ENCODE measurements at regions not wholly inside any gene's neighbourhood (a gene's known extent, or its start where the extent isn't known, plus 50 kb on each side); places are given as distances from the start of the nearest gene placed in this dataset.

- H2AFZ ChIP-seq (ENCODE audit: low read length) = no peak overlapping the region
- H4K20me1 ChIP-seq (ENCODE audit: insufficient read depth, low read length) = no peaks in the 10 kb centered on the region
- H3K9me2 ChIP-seq (ENCODE audit: insufficient read depth, low read length) = no peaks in the 10 kb centered on the region
- ChIA-PET CTCF (ENCODE audit: unreplicated experiment) (no interaction called here), POLR2A (no interaction called here)
- intact Hi-C loops (cut with micrococcal nuclease; ENCODE audit: unreplicated experiment) = no loop called here
- no peaks in the 10 kb centered on the region for H3K36me3 ChIP-seq (ENCODE audit: insufficient read depth, low read length)
- no peaks in the 10 kb centered on the region for H3K9me3 ChIP-seq (ENCODE audit: low read length)
- H3K4me2 ChIP-seq (ENCODE audit: low read length) = no peak overlapping the region
- no peak overlapping the region for H3K4me3 ChIP-seq (ENCODE audit: low read depth, low read length, poor library complexity, severe bottlenecking)
- no TSS peak for BruUV-seq (replicated peaks)
- no peaks in the 10 kb centered on the region for H3K79me2 ChIP-seq (ENCODE audit: insufficient read depth, low read depth, low read length)
- no peak overlapping the region for H3K27ac ChIP-seq (ENCODE audit: low read depth, low read length, poor library complexity, severe bottlenecking)
- TF ChIP-seq CTCF (conservative IDR thresholded peaks at IDR 0.05; ENCODE audit: low read length) (no peak), EZH2phosphoT487 (IDR thresholded peaks at IDR 0.05; ENCODE audit: borderline replicate concordance, low read depth, low read length) (no peak)
- no peaks in the 10 kb centered on the region for H3K4me1 ChIP-seq (ENCODE audit: insufficient read depth, low read length, poor library complexity, severe bottlenecking)
- DNase-seq (ENCODE audit: low spot score) = no peak
Measured at GRCh38 chr14:38762426-38762825, 340.6 kb downstream of the SEC23A start.

GRCh38 chr14:38761033-38761432 lies 342.0 kb downstream of the SEC23A start:
- H3K79me2 ChIP-seq (ENCODE audit: insufficient read depth, low read depth, low read length) = no peaks in the 10 kb centered on the region
- H3K4me1 ChIP-seq (ENCODE audit: insufficient read depth, low read length, poor library complexity, severe bottlenecking) = no peaks in the 10 kb centered on the region
- no peak overlapping the region for H3K4me2 ChIP-seq (ENCODE audit: low read length)
- intact Hi-C loops (cut with micrococcal nuclease; ENCODE audit: unreplicated experiment) = no loop called here
- H4K20me1 ChIP-seq (ENCODE audit: insufficient read depth, low read length) = no peaks in the 10 kb centered on the region
- ChIA-PET CTCF (ENCODE audit: unreplicated experiment) (no interaction called here), POLR2A (no interaction called here)
- no peaks in the 10 kb centered on the region for H3K36me3 ChIP-seq (ENCODE audit: insufficient read depth, low read length)
- no TSS peak for BruUV-seq (replicated peaks)
- H3K27ac ChIP-seq (ENCODE audit: low read depth, low read length, poor library complexity, severe bottlenecking) = no peak overlapping the region
- no peak overlapping the region for H3K4me3 ChIP-seq (ENCODE audit: low read depth, low read length, poor library complexity, severe bottlenecking)
- TF ChIP-seq EZH2phosphoT487 (IDR thresholded peaks at IDR 0.05; ENCODE audit: borderline replicate concordance, low read depth, low read length) = no peak
- TF ChIP-seq CTCF (conservative IDR thresholded peaks at IDR 0.05; ENCODE audit: low read length) = no peak
- no peak for DNase-seq (ENCODE audit: low spot score)
- H2AFZ ChIP-seq (ENCODE audit: low read length) = no peak overlapping the region
- H3K9me2 ChIP-seq (ENCODE audit: insufficient read depth, low read length) = no peaks in the 10 kb centered on the region
- no peaks in the 10 kb centered on the region for H3K9me3 ChIP-seq (ENCODE audit: low read length)

- Histone ChIP-seq H3K4me2 (ENCODE audit: low read length) (no peak overlapping the region), H3K79me2 (ENCODE audit: insufficient read depth, low read depth, low read length) (no peaks in the 10 kb centered on the region), H3K4me1 (ENCODE audit: insufficient read depth, low read length, poor library complexity, severe bottlenecking) (no peaks in the 10 kb centered on the region), H4K20me1 (ENCODE audit: insufficient read depth, low read length) (no peaks in the 10 kb centered on the region), H3K4me3 (ENCODE audit: low read depth, low read length, poor library complexity, severe bottlenecking) (no peak overlapping the region), H2AFZ (ENCODE audit: low read length) (no peak overlapping the region), H3K9me3 (ENCODE audit: low read length) (no peaks in the 10 kb centered on the region), H3K9me2 (ENCODE audit: insufficient read depth, low read length) (no peaks in the 10 kb centered on the region), H3K36me3 (ENCODE audit: insufficient read depth, low read length) (no peaks in the 10 kb centered on the region), H3K27ac (ENCODE audit: low read depth, low read length, poor library complexity, severe bottlenecking) (no peak overlapping the region)
- DNase-seq (ENCODE audit: low spot score) = no peak
- POLR2A ChIA-PET = no interaction called here
- TF ChIP-seq CTCF (conservative IDR thresholded peaks at IDR 0.05; ENCODE audit: low read length) (no peak), EZH2phosphoT487 (IDR thresholded peaks at IDR 0.05; ENCODE audit: borderline replicate concordance, low read depth, low read length) (no peak)
- intact Hi-C loops (cut with micrococcal nuclease; ENCODE audit: unreplicated experiment) = no loop called here
- BruUV-seq (replicated peaks) = no TSS peak
- CTCF ChIA-PET (ENCODE audit: unreplicated experiment) = no interaction called here
Measured at GRCh38 chr14:38758661-38759060, 344.4 kb downstream of the SEC23A start.

Data from OCI-LY7 (cell line).